GM10266 (cell line): ENCODE measurements at regions not wholly inside any gene's neighbourhood (a gene's known extent, or its start where the extent isn't known, plus 50 kb on each side); places are given as distances from the start of the nearest gene placed in this dataset.

ENCODE experiments used
- DNase-seq: peaks from one replicate; pipeline ENCODE4 v3.0.0; 2012; ENCODE audit errors: extremely low spot score
- TF ChIP-seq, protein P1 (sequence below): IDR thresholded peaks from 2 replicates; pipeline ENCODE4 v1.5.1; 2012; ENCODE audit warnings: mild to moderate bottlenecking, low read depth; ENCODE audit not compliant: control insufficient read depth, insufficient read depth; ENCODE audit errors: missing control alignments

DNA sequence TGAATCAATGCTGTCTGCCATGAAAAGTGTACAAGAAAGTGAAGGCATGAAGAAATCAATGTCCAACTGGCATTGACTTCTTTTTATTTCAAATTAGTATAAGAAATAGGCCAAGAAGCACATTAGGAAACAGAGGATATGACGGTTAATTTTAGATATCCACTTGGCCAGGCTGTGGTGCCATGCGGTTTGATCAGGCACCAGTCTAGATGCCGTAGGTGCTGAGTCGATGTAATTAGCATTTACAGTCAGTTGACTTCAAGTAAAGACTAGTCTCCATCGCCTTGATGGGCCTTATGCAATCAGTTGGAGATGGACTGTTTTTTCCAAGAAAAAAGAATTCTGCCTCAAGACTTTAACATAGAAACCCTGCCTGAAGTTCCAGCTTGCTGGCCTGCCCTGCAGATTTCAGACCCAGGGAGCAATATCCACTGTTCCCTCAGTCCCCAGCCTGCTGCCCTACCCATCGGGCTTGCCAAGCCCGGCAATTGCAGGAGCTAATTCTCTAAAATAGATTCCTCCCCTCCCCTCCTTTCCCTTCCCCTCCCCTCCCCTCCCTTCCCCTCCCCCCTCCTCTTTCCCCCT is 120.5 kb upstream of the PEG3 start:
- no peak for DNase-seq
- TF ChIP-seq, protein P1, sequence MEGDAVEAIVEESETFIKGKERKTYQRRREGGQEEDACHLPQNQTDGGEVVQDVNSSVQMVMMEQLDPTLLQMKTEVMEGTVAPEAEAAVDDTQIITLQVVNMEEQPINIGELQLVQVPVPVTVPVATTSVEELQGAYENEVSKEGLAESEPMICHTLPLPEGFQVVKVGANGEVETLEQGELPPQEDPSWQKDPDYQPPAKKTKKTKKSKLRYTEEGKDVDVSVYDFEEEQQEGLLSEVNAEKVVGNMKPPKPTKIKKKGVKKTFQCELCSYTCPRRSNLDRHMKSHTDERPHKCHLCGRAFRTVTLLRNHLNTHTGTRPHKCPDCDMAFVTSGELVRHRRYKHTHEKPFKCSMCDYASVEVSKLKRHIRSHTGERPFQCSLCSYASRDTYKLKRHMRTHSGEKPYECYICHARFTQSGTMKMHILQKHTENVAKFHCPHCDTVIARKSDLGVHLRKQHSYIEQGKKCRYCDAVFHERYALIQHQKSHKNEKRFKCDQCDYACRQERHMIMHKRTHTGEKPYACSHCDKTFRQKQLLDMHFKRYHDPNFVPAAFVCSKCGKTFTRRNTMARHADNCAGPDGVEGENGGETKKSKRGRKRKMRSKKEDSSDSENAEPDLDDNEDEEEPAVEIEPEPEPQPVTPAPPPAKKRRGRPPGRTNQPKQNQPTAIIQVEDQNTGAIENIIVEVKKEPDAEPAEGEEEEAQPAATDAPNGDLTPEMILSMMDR = no peak

DNA sequence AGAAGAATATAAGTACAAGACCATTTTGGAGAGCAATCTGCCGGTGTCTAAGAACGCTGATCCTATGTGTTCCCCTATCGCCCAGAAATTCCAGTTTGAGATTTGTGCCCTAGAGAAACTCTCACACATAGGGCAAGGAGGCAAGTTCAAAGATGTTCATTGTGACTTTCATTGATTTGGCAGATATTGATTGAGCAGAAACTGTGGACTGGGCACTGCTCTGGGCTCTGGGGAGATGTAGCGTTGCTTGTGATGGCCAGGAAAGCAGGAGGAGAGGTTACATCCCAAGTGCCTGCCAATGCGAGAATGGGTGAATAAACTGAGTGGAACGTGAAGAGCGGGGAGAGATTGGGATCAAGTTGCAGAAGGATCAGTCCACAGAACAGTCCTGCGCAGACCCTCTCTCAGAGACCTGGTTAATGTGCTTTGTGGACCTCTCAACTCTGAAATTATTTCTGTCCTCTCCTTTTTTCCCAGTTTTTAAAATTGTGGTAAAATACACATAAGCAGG is 123.9 kb upstream of the PEG3 start:
- TF ChIP-seq, protein P1 = no peak
- no peak for DNase-seq

DNA sequence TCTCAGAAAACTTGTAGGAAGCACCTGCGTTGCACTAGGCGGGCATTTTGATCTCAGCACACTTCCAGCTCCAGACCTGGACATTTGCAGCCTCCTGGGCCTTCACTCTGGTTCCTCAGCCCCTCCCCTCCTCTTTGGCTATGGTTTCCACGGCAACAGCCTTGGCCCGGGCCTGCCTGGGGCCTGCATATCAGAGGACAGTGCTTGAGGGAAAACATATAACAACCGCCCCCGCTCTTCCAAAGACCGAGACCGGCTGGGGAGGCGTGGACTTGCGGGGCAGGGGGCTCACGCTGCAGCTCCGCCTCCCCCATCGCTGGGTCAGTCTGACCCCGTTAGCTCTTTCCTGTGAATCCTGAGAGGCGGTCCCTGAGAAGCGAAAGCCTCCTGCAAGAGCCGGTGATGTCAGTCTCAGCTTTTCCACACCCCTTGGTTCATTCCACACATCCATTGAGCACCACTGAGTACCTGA is 125.7 kb upstream of the PEG3 start:
- DNase-seq = no peak
- TF ChIP-seq, protein P1 = no peak

DNA sequence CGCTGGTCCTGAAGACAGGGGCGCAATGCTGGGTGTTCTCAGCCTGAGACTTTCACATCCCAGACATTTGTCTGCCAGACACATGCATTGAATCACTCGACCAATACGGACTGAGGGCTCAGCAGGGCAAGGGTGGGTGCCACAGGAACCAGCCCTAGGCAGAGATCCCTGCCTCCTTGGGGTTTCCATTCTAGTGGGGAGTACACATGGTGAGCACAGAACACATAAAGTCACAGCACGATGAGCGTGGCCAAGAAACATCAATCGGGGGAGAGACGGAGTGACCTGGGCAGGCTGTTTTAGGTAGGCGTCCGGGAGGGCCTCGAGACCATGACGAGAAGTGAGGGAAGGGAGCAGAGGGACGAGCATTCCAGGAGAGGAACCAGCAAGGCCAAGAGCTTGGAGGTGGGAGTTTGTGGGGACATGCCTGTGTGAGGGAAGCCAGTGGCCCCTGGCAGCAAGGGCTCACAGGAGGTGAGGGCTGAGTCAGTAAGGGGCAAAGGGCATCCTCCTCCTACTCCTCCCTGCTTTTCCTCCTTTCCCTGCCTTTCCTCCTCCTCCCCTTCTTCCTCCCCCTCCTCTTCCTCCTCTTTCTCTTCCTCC is 126.3 kb upstream of the PEG3 start:
- TF ChIP-seq, protein P1 = no peak
- no peak for DNase-seq

DNA sequence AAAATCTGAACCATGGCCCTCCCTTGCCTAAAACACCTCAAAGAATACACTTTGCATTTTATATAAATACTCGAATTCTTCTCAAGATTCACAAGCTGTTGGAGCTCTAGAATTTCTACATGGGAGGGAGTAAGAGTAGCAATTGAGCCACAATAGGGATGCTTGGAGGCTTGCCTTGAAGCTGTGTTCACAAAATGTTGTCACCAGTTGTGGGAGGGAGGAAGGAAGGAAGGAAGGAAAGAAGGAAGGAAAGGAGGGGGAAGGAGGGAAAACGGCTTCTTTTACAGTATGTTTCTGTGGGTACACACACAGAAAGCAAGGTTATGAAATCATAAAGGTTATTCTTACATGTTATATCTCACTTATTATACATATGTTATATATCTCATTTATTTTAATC is 128.6 kb upstream of the PEG3 start:
- TF ChIP-seq, protein P1 = no peak
- no peak for DNase-seq

DNA sequence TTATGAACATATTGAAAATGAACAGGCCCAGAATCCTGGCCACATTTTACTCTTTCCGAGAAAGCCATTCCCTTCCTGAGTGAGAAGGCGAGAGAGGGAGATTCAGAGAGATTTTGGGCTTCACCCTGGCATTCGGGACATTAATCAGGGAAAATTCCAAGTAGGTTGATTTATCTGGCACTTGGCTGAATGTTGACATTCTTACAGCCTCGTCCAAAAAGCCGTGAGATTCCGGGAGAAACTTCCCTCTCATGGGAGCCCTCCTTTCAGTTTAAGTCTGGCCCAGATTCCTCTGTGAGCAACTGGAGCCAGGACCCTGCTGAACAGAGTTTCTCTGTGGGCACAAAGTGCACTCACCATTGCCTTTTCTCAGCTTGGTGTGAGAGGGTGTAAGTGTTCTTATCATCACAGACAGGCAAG is 129.2 kb upstream of the PEG3 start:
- TF ChIP-seq, protein P1 = no peak
- no peak for DNase-seq

DNA sequence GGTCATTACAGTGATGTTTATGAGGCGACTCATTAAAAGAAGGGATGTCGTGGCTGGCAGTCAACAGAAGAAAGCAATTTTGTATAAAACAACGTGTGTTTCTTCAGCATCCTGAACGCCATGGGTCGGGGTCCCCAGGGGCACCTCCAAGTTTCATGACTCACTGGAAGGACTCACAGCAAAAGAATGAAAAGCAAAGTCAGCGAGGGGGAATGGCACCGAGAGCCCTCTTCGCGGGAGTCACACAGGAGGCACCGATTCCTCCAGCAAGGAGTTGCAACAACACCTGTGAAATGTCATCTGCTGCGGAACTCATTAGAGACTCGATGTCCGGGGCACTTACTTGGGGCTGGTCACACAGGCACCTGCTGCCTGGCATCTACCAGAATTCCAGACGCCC is 130.7 kb upstream of the PEG3 start:
- TF ChIP-seq, protein P1 = no peak
- no peak for DNase-seq
